ENCODE measurements at regions not wholly inside any gene's neighbourhood (a gene's known extent, or its start where the extent isn't known, plus 50 kb on each side); places are given as distances from the start of the nearest gene placed in this dataset.

- TF ChIP-seq TCF7L2 (IDR thresholded peaks at IDR 0.05; ENCODE audit: low read depth, low read length) = no peak
- TF ChIP-seq SIN3A (IDR thresholded peaks at IDR 0.05; ENCODE audit: borderline replicate concordance, insufficient read depth, low read depth, low read length) = no peak
- TF ChIP-seq CTCF (IDR thresholded peaks at IDR 0.05) = no peak
- no peak for TF ChIP-seq POLR2AphosphoS5 (IDR thresholded peaks at IDR 0.05; ENCODE audit: low read depth, low read length)
- no peak for TF ChIP-seq REST (IDR thresholded peaks at IDR 0.05; ENCODE audit: insufficient read depth in 1 of 2, low read depth in 2 of 2, low read length in 1 of 2)
- no peak for ATAC-seq
Measured at GRCh38 chr2:22501851-22502250, 883.1 kb upstream of the KLHL29 start.

DNA sequence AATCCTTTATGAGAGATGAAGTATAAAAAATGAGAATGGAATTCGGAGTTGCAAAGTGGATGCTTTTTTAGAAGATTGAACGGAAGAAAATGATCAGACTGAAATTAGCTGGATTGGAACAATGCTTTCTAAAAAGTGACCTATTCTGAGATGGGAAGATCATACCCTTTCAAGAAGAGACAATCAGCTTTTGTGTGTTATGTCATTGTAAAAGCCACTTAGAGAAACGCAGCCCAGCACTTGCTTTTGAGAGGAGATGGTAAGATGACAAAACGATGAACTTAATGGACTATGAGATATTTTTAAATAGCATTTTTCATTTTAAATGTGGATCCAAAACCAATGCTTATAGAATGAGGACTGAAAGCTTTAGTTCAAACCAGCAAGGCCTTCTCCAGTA is 871.4 kb upstream of the KLHL29 start:
- Histone ChIP-seq H3K4me1 (ENCODE audit: control insufficient read depth, insufficient read depth, low read length) (no peaks in the 10 kb centered on the region), H3K9me3 (ENCODE audit: control insufficient read depth, insufficient read depth, low read depth, low read length) (no peaks in the 10 kb centered on the region), H3K36me3 (ENCODE audit: control insufficient read depth, insufficient read depth, low read length) (no peaks in the 10 kb centered on the region), H3K27ac (ENCODE audit: low read length) (no peak overlapping the region), H3K27me3 (ENCODE audit: control insufficient read depth, insufficient read depth, low read length) (no peaks in the 10 kb centered on the region), H3K4me3 (ENCODE audit: low read depth in 2 of 2, low read length in 2 of 2) (no peak overlapping the region)
- in situ Hi-C loops (cut with HindIII; ENCODE audit: low pct_unique_long_range_greater_than_20kb, low sequenced_read_pairs) (no loop called here), intact Hi-C loops (cut with micrococcal nuclease; ENCODE audit: unreplicated experiment) (no loop called here)
- no TSS peak for BruUV-seq (replicated peaks)
- CTCF ChIA-PET = no interaction called here
- no peak for TF ChIP-seq TCF7L2 (IDR thresholded peaks at IDR 0.05; ENCODE audit: low read depth, low read length)
- no peak for TF ChIP-seq REST (IDR thresholded peaks at IDR 0.05; ENCODE audit: insufficient read depth in 1 of 2, low read depth in 2 of 2, low read length in 1 of 2)
- TF ChIP-seq POLR2AphosphoS5 (IDR thresholded peaks at IDR 0.05; ENCODE audit: low read depth, low read length) = no peak
- no peak for TF ChIP-seq CTCF (IDR thresholded peaks at IDR 0.05)
- no peak for TF ChIP-seq SIN3A (IDR thresholded peaks at IDR 0.05; ENCODE audit: borderline replicate concordance, insufficient read depth, low read depth, low read length)
- DNase-seq (ENCODE audit: low read depth, low spot score) (no peak), ATAC-seq (no peak)
- POLR2A ChIA-PET = no interaction called here

More at GRCh38 chr2:22501851-22502250, 883.1 kb upstream of the KLHL29 start:
- H3K9me3 ChIP-seq (ENCODE audit: control insufficient read depth, insufficient read depth, low read depth, low read length) = no peaks in the 10 kb centered on the region
- BruUV-seq (replicated peaks) = no TSS peak
- ChIA-PET POLR2A (no interaction called here), CTCF (no interaction called here)
- no peak for DNase-seq (ENCODE audit: low read depth, low spot score)
- no peak overlapping the region for H3K27ac ChIP-seq (ENCODE audit: low read length)
- in situ Hi-C loops (cut with HindIII; ENCODE audit: low pct_unique_long_range_greater_than_20kb, low sequenced_read_pairs) (no loop called here), intact Hi-C loops (cut with micrococcal nuclease; ENCODE audit: unreplicated experiment) (no loop called here)
- H3K4me3 ChIP-seq (ENCODE audit: low read depth in 2 of 2, low read length in 2 of 2) = no peak overlapping the region
- H3K36me3 ChIP-seq (ENCODE audit: control insufficient read depth, insufficient read depth, low read length) = no peaks in the 10 kb centered on the region
- H3K4me1 ChIP-seq (ENCODE audit: control insufficient read depth, insufficient read depth, low read length) = no peaks in the 10 kb centered on the region
- H3K27me3 ChIP-seq (ENCODE audit: control insufficient read depth, insufficient read depth, low read length) = no peaks in the 10 kb centered on the region

All from Panc1 (cell line).